HG03064 (cell line): ENCODE measurements at regions not wholly inside any gene's neighbourhood (a gene's known extent, or its start where the extent isn't known, plus 50 kb on each side); places are given as distances from the start of the nearest gene placed in this dataset.

Experiments used
- ATAC-seq: cut with Tn5 transposase; IDR thresholded peaks from one replicate; pipeline ENCODE4 v1.9.1; 2021; ENCODE audit warnings: low read depth; ENCODE audit not compliant: unreplicated experiment

DNA sequence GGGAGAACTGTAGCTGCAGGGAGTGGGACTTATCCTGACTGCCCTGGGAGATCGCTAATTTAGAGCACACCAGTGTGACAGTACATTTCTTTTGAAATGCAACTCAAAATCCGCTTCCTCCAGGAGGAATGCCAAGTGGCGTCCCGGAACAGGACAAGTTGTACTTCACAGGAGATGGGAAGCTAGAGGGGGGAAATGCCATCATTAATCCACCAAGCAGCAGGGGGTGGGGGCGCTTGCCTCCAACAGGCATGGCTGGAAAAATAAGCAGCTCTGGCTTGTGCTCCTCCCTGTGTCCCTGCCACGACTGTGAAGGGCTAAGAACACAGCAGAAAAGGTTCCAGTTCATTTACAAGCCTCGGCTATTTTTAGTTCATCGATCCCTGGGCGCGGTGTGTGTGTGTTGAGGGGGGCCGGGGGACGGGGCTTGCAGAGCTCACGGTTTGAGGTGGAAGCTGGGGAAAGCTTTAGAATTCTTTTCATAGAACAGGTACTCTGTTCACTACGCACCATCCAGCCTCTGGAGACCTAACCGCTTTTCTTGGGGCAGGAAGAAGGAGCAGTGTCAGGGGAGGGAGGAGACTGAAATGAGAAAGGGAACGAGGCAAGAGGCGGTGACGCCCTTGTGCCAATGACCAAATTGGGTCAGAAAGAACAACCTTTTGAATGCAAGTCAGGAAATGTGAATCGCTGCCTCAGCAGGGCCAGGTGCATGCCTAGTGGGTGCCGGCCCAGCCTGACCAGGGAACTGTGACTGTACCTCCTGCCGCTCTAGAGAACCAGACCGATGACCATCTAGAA is 51.8 kb upstream of the DGKG start:
- peak; percentile 67 for ATAC-seq

- no peak for ATAC-seq
Observed at GRCh38 chr3:186411994-186412393, 50.0 kb upstream of the DGKG start.
